SK-N-SH treated with all-trans-retinoic acid at 6 μM for 48 hours (cell line): ENCODE measurements at regions not wholly inside any gene's neighbourhood (a gene's known extent, or its start where the extent isn't known, plus 50 kb on each side); places are given as distances from the start of the nearest gene placed in this dataset.

Source experiments
- GLIS3 ChIP-seq: fragments of 250-450 bp; sonication (Bioruptor Pico); IDR thresholded peaks from 2 replicates; pipeline ENCODE4 v1.5.0; 2020; ENCODE audit warnings: mild to moderate bottlenecking, moderate library complexity
- ZNF565 ChIP-seq: fragments of 450-650 bp; formaldehyde crosslinking; conservative IDR thresholded peaks from 2 replicates; pipeline ENCODE4 v1.5.0; 2020; ENCODE audit warnings: low read depth, mild to moderate bottlenecking, moderate library complexity

GRCh38 chr9:100724886-100725285 lies 147.0 kb downstream of the CAVIN4 start:
- no peak for TF ChIP-seq GLIS3 (CRISPR knock-in tag)
- TF ChIP-seq ZNF565 (CRISPR knock-in tag) = no peak
